VCaP (cell line): ENCODE measurements at regions not wholly inside any gene's neighbourhood (a gene's known extent, or its start where the extent isn't known, plus 50 kb on each side); places are given as distances from the start of the nearest gene placed in this dataset.

ENCODE experiments used
- H3K27ac ChIP-seq: fragments of 450-650 bp; 2 replicates; pipeline ENCODE4 v1.5.1; 2017
- CTCF ChIP-seq: fragments of 450-650 bp; conservative IDR thresholded peaks from 2 replicates; pipeline ENCODE4 v1.5.1; 2017; ENCODE audit warnings: mild to moderate bottlenecking, moderate library complexity

DNA sequence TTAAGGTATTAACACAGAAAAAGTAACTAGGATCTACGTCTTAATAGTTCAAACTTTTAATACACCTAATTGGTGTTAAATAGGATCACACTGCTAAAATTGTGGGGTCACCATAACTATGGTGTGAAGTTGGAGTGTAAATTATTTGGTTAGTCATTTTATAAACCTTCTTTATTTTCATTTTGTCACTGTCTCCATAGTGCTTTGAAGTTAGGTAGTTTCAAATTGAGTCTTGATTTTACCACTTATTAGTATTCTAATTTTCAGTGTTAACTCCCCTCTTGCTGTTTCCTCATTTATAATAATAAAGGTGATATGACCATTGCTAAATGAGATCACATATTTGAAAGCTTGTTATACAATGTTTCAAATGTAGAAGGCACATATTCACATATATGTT is 738.1 kb upstream of the CHRM3 start:
- TF ChIP-seq CTCF: no peak
- H3K27ac ChIP-seq: no peak overlapping the region

DNA sequence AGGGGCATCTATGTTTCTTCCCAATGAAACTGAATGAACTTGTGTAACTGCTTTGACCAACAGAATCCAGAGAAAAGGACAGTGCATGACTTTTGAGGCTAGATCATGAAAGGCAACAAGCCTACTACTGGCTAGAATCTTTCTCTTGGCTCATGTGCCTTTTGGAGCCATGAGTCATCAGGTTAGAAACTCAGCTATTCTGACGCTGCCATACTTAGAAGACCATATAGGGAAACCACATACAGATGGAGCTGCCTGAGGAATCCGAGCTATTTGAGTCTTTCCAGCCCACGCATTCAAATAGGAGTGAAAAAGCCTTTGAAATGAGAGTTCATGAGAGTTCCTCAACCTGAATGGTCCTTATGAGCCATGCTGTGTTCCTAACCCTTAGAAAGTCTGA is 738.5 kb upstream of the CHRM3 start:
- no peak overlapping the region for H3K27ac ChIP-seq
- no peak for TF ChIP-seq CTCF

- H3K27ac ChIP-seq: no peak overlapping the region
Observed at GRCh38 chr1:238642231-238642630, 744.1 kb upstream of the CHRM3 start.

GRCh38 chr1:238639861-238640260 is 746.5 kb upstream of the CHRM3 start:
- no peak overlapping the region for H3K27ac ChIP-seq
- TF ChIP-seq CTCF: no peak

More at GRCh38 chr1:238642231-238642630, 744.1 kb upstream of the CHRM3 start:
- no peak for TF ChIP-seq CTCF

GRCh38 chr1:238628110-238628509 is 737.4 kb upstream of the ZP4 start:
- no peak overlapping the region for H3K27ac ChIP-seq

DNA sequence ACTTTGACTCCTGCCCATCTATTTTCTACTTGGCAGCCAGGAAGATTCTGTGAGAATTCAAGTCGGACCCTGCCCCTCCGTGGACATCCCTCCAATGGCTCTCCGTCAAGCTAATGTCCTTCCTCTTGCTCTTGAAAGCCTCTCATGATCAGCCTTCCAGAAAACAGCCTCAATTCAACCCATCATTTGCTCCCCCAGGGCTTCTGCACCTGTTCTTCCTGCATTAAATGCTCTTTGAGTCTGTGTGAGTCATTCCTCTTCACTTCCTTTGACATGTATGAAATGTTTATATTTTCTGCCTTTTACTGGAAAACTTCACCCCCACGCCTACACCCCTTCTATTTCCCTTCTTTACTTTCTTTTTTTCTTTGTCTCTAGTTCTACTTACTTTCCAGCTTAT is 734.1 kb upstream of the ZP4 start:
- H3K27ac ChIP-seq: no peak overlapping the region
- no peak for TF ChIP-seq CTCF

More at GRCh38 chr1:238628110-238628509, 737.4 kb upstream of the ZP4 start:
- TF ChIP-seq CTCF: no peak

GRCh38 chr1:238621405-238621804 is 730.7 kb upstream of the ZP4 start:
- no peak overlapping the region for H3K27ac ChIP-seq
- TF ChIP-seq CTCF: no peak

DNA sequence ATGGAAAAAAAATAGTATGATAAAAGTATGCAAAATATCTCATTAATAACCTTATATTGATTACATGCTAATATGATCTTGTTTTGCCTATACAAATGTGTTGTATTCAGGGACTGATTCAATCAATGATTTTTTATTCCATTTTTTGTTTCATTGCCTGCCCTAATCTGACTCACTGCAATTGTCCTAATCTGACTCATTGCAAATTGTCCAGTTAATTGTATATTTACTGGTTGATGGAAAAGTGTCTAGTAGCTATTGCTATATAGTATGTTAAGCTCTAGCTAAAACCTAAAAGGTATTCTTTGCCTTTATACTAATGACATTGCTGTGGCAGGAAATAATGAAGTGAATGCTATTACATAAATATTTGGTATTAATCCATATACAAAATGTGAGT is 728.9 kb upstream of the ZP4 start:
- TF ChIP-seq CTCF: no peak
- no peak overlapping the region for H3K27ac ChIP-seq
